Right lobe of liver (tissue), 6 donors: ENCODE measurements at regions not wholly inside any gene's neighbourhood (a gene's known extent, or its start where the extent isn't known, plus 50 kb on each side); places are given as distances from the start of the nearest gene placed in this dataset.

Source experiments
- ATAC-seq, 4 donors: fragments of 200-7000 bp; cut with Tn5 transposase; one replicate each; pipeline ENCODE4 v1.9.1; 2020; ENCODE audit warnings: mild to moderate bottlenecking in 4 of 4, moderate library complexity in 4 of 4
- DNase-seq, 3 donors: peaks; one replicate each; pipeline ENCODE4 v3.0.0-alpha.2; 2020
- H3K27ac ChIP-seq, 3 donors: fragments of 200-600 bp; one replicate each; pipeline ENCODE4 v1.8.0; 2022
- H3K27me3 ChIP-seq, 2 donors: fragments of 200-600 bp; one replicate each; pipeline ENCODE4 v1.8.0; 2022
- H3K36me3 ChIP-seq, 4 donors: fragments of 200-600 bp; sonication (generic) in 1 of 4; one replicate each; pipeline versions ENCODE4 v1.5.1 to v1.8.0; 2017 to 2022; ENCODE audit warnings: control low read depth in 1 of 4
- H3K4me1 ChIP-seq, 4 donors: fragments of 200-600 bp; sonication (generic) in 1 of 4; one replicate each; pipeline versions ENCODE4 v1.5.1 to v1.8.0; 2017 to 2022; ENCODE audit warnings: control low read depth in 1 of 4
- H3K4me3 ChIP-seq, 3 donors: fragments of 200-600 bp; one replicate each; pipeline ENCODE4 v1.8.0; 2022
- H3K9me3 ChIP-seq, 4 donors: fragments of 200-600 bp; sonication (generic) in 1 of 4; one replicate each; pipeline versions ENCODE4 v1.5.1 to v1.8.0; 2017 to 2022; ENCODE audit warnings: control low read depth in 1 of 4
- POLR2A ChIP-seq: fragments of 450-650 bp; IDR thresholded peaks from one replicate; pipeline ENCODE4 v1.6.1; 2017; ENCODE audit warnings: antibody characterized with exemption, mild to moderate bottlenecking
- WGBS: methylation state at CpG from one replicate; pipeline ENCODE4 v1.1.6; 2018; ENCODE audit warnings: low coverage, low lambda C conversion rate; ENCODE audit not compliant: insufficient coverage; ENCODE audit errors: missing lambda C conversion rate; 5-methylcytosine and 5-hydroxymethylcytosine counted together
- intact Hi-C, 2 donors: fragments of 100-400 bp; cut with DNase I; formaldehyde crosslinking; loops; one replicate each; pipeline versions ENCODE4 v1.11.2 to v1.14.1; 2022
- TF ChIP-seq, protein P1 (sequence below), 4 donors: fragments of 200-600 bp in 3 of 4; fragments of 450-650 bp in 1 of 4; IDR thresholded peaks; one replicate each; pipeline versions ENCODE4 v1.5.1 to v1.8.0; 2016 to 2022; ENCODE audit warnings: antibody characterized with exemption in 4 of 4, mild to moderate bottlenecking in 2 of 4
- donor health status: DM: no; HTN: yes; CAD: no.
- donor health status: DM: no; HTN: no; CAD: no.
- donor health status: DM: no; HTN: no; CAD: no.
- donor health status: DM: no; HTN: yes; CAD: no.
- donor health status: DM: no; HTN: yes; CAD: no.

DNA sequence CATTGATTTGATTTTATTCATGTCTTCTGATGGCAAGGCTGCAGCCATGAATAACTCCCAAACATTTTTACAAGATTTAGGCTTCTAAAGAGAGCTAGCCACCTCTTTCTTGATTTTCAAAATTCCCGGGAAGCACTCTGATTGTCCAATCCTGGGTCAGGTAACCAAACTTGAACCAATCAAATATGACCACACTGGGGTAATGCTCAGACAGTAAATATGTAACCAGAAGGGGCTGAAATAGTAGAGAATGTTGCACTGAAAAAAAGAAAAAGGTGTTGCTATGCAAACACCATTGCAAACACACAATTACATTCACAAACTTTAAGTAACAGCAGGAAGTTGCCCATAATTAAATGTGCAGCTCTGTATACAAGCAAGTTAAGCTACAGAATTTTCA lies 112.9 kb upstream of the IQCM start:
- Histone ChIP-seq H3K4me3 (no peak overlapping the region), H3K36me3 (no peaks in the 10 kb centered on the region), H3K27me3 (no peaks in the 10 kb centered on the region), H3K4me1 (no peaks in the 10 kb centered on the region), H3K27ac (no peak overlapping the region), H3K9me3 (no peaks in the 10 kb centered on the region)
- 75% methylated on average over 1 of the region's 1 CpG for WGBS
- intact Hi-C loops, result no loop called here
- TF ChIP-seq POLR2A, result no peak
- TF ChIP-seq, protein P1, sequence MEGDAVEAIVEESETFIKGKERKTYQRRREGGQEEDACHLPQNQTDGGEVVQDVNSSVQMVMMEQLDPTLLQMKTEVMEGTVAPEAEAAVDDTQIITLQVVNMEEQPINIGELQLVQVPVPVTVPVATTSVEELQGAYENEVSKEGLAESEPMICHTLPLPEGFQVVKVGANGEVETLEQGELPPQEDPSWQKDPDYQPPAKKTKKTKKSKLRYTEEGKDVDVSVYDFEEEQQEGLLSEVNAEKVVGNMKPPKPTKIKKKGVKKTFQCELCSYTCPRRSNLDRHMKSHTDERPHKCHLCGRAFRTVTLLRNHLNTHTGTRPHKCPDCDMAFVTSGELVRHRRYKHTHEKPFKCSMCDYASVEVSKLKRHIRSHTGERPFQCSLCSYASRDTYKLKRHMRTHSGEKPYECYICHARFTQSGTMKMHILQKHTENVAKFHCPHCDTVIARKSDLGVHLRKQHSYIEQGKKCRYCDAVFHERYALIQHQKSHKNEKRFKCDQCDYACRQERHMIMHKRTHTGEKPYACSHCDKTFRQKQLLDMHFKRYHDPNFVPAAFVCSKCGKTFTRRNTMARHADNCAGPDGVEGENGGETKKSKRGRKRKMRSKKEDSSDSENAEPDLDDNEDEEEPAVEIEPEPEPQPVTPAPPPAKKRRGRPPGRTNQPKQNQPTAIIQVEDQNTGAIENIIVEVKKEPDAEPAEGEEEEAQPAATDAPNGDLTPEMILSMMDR (IDR thresholded peaks at IDR 0.05), result no peak
- no peak for DNase-seq
- no peak for ATAC-seq

DNA sequence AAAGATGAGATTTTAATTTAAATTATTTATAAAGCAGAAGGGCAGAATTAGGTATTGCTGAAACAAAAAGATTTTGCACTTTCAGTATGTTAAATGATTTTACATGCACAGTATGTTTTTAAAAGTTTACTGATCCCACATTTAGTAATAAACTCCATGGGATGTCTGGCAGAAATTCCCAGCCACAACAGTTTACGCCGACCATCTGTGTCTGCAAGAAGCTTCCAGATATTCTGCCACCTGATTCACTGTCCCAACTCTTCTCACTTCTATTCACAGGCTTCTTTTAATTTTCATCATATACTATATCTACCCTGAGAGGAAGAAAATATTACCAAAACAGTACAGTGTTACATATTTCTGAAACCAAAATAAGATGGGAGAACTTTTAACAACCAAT lies 115.8 kb upstream of the IQCM start:
- H3K27ac ChIP-seq, result no peak overlapping the region
- H3K27me3 ChIP-seq, result no peaks in the 10 kb centered on the region
- no peak overlapping the region for H3K4me3 ChIP-seq
- ATAC-seq (no peak), DNase-seq (no peak)
- no peak for TF ChIP-seq POLR2A
- TF ChIP-seq, protein P1 (IDR thresholded peaks at IDR 0.05), result no peak
- intact Hi-C loops, result no loop called here
- H3K4me1 ChIP-seq, result no peaks in the 10 kb centered on the region
- 57% methylated on average over 2 of the region's 2 CpGs for WGBS
- H3K36me3 ChIP-seq, result no peaks in the 10 kb centered on the region
- no peaks in the 10 kb centered on the region for H3K9me3 ChIP-seq

DNA sequence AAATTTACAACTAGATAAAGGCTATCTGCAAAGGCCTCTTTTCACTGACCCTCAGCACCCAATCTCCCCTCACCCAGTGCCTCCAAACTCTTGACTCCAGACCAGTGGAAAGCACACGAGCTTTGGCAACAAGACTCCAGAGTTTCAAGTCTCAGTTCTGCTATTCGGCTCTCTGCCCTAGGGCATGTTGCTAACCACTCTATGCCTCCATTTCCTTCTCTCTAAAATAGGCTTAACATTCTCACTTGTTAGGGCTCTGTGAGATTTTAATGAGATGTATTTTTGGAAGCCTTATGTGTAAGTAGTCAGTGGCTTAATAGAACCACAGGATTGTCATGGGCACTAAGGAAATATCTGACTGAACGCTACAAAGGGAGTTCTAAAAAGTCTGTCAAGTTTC lies 116.5 kb upstream of the IQCM start:
- ATAC-seq (no peak), DNase-seq (no peak)
- TF ChIP-seq POLR2A, result no peak
- TF ChIP-seq, protein P1 (IDR thresholded peaks at IDR 0.05), result no peak
- H3K27ac ChIP-seq, result no peak overlapping the region
- intact Hi-C loops, result no loop called here
- 53% methylated on average over 3 of the region's 3 CpGs for WGBS
- no peaks in the 10 kb centered on the region for H3K9me3 ChIP-seq
- H3K4me3 ChIP-seq, result no peak overlapping the region
- H3K36me3 ChIP-seq, result no peaks in the 10 kb centered on the region
- no peaks in the 10 kb centered on the region for H3K27me3 ChIP-seq
- no peaks in the 10 kb centered on the region for H3K4me1 ChIP-seq

DNA sequence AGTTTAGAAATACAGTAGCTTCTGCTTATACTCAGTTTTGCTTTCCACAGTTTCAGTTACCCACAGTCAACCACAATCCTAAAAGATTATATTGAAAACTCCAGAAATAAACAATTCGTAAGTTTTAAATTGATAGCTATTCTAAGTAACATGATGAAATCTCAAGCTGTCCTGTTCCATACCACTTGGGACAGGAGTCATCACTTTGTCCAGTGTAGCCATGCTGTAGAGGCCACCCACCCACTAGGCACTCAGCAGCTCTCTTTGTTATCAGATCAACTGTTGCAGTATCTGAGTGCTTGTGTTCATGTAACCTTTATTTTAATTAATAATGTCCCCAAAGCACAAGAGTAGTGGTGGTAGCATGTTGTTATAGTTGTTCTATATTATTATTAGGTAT lies 117.5 kb upstream of the IQCM start:
- no peaks in the 10 kb centered on the region for H3K27me3 ChIP-seq
- ATAC-seq (no peak), DNase-seq (no peak)
- 0% methylated on average over 1 of the region's 1 CpG for WGBS
- no peaks in the 10 kb centered on the region for H3K9me3 ChIP-seq
- H3K27ac ChIP-seq, result no peak overlapping the region
- TF ChIP-seq, protein P1 (IDR thresholded peaks at IDR 0.05), result no peak
- no peak for TF ChIP-seq POLR2A
- H3K4me1 ChIP-seq, result no peaks in the 10 kb centered on the region
- intact Hi-C loops, result no loop called here
- H3K4me3 ChIP-seq, result no peak overlapping the region
- no peaks in the 10 kb centered on the region for H3K36me3 ChIP-seq

DNA sequence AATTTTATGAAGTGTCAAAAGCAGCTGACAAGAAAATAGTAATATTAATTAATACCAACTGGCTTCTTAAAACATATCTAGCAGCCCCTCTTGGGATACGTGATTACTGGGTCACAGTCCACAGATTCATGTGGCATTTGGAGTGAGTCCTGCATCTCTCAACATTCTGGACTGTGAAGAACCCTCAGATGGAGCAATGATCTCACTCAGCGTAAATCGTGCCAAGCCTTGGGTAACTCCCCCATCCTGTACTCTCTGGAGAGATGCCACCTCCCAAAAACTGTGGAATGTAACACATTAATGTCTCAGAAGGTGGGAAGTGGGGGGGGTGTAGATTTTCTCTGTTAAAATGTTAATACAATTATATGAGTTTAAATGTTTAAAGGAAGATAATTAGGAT lies 118.2 kb upstream of the IQCM start:
- TF ChIP-seq, protein P1 (IDR thresholded peaks at IDR 0.05), result no peak
- TF ChIP-seq POLR2A, result no peak
- no peak for DNase-seq
- WGBS, result 32% methylated on average over 3 of the region's 3 CpGs
- Histone ChIP-seq H3K36me3 (no peaks in the 10 kb centered on the region), H3K9me3 (no peaks in the 10 kb centered on the region), H3K4me3 (no peak overlapping the region), H3K4me1 (no peaks in the 10 kb centered on the region), H3K27me3 (no peaks in the 10 kb centered on the region), H3K27ac (no peak overlapping the region)
- intact Hi-C loops, result no loop called here
- no peak for ATAC-seq
